ENCODE measurements at regions not wholly inside any gene's neighbourhood (a gene's known extent, or its start where the extent isn't known, plus 50 kb on each side); places are given as distances from the start of the nearest gene placed in this dataset.

GRCh38 chr16:87245511-87245910, 71.7 kb downstream of the C16orf95 start:
- Histone ChIP-seq H3K36me3 (ENCODE audit: low read depth) (no peaks in the 10 kb centered on the region), H3K9me2 (ENCODE audit: insufficient read depth) (no peaks in the 10 kb centered on the region), H3K4me3 (no peak overlapping the region), H3K4me2 (ENCODE audit: unreplicated experiment) (no peak overlapping the region), H3F3A (ENCODE audit: insufficient read depth) (no peaks in the 10 kb centered on the region), H3K9ac (no peak overlapping the region), H3K79me2 (ENCODE audit: insufficient read depth) (no peaks in the 10 kb centered on the region), H2AFZ (no peak overlapping the region), H3K27ac (no peak overlapping the region), H3K27me3 (replicated peaks; ENCODE audit: insufficient read depth) (peaks cover 13% of the 10 kb centered on the region; the same call in 1 of the 2 replicates), H4K20me1 (ENCODE audit: insufficient read depth) (no peaks in the 10 kb centered on the region), H3K4me1 (ENCODE audit: insufficient read depth) (no peaks in the 10 kb centered on the region; the same call in 1 of the 2 replicates), H3K9me3 (ENCODE audit: low read depth) (no peaks in the 10 kb centered on the region)
- WGBS, 2 experiments (ENCODE audit: low coverage in 1 of 2, low lambda C conversion rate in 2 of 2, missing lambda C conversion rate in 2 of 2): 72 to 74% methylated on average over 13 of the region's 13 CpGs
- DNase-seq: no peak
- in situ Hi-C loops (cut with MboI): no loop called here
- TF ChIP-seq EZH2 (IDR thresholded peaks at IDR 0.05; ENCODE audit: insufficient read depth, poor library complexity, severe bottlenecking) (no peak), EZH2phosphoT487 (IDR thresholded peaks at IDR 0.05; ENCODE audit: insufficient read depth, low read depth) (no peak)

DNA sequence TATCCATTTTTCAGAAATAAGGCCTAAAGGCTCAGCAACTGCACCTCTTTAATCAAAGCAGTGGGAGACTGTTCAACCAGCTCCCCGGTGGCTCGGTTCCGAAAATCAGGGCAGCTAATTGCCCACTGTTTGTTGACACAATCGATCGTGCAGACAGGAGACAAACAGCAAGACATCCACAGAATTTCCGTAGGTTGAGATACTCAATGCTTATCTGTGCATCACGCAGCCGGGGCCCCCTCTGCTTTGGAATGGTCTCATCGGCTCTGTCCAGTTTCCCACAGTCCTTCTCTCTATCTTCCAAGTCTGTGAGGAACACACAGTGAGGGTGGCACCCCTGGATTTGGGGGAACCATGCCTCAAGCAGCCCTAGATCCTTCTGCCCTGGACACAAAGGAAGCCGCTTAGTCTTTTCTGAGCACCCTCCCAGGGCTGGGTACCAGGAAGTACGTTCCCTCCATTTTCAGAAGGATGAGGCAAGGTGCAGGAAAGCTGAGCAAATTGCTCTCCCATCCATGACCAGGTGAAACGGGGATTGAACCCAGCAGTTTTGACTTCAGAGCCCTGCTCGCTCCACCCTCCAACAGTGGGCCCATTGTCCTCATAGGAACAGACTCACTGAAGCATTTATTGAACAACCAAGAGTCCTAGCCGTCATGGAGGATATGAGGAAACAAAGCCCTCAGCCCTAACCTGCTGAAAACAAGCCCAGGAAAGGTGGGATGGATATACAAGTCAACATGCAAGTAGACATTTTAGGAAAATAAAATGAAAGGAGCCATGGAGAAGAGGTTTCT, 70.7 kb downstream of the C16orf95 start:
- no peak for TF ChIP-seq EZH2 (IDR thresholded peaks at IDR 0.05; ENCODE audit: insufficient read depth, poor library complexity, severe bottlenecking)
- no peak for TF ChIP-seq EZH2phosphoT487 (IDR thresholded peaks at IDR 0.05; ENCODE audit: insufficient read depth, low read depth)
- Histone ChIP-seq H3K27me3 (replicated peaks; ENCODE audit: insufficient read depth) (peaks cover 10% of the 10 kb centered on the region; the same call in 1 of the 2 replicates), H3F3A (ENCODE audit: insufficient read depth) (no peaks in the 10 kb centered on the region), H3K9me2 (ENCODE audit: insufficient read depth) (no peaks in the 10 kb centered on the region), H3K27ac (no peak overlapping the region), H3K4me1 (ENCODE audit: insufficient read depth) (no peaks in the 10 kb centered on the region), H3K79me2 (ENCODE audit: insufficient read depth) (no peaks in the 10 kb centered on the region), H3K4me2 (ENCODE audit: unreplicated experiment) (no peak overlapping the region), H3K36me3 (ENCODE audit: low read depth) (no peaks in the 10 kb centered on the region), H2AFZ (no peak overlapping the region), H3K4me3 (no peak overlapping the region), H3K9ac (no peak overlapping the region), H3K9me3 (ENCODE audit: low read depth) (no peaks in the 10 kb centered on the region), H4K20me1 (ENCODE audit: insufficient read depth) (no peaks in the 10 kb centered on the region)
- in situ Hi-C loops (cut with MboI): no loop called here
- WGBS, 2 experiments (ENCODE audit: low coverage in 1 of 2, low lambda C conversion rate in 2 of 2, missing lambda C conversion rate in 2 of 2): 82 to 87% methylated on average over 14 of the region's 14 CpGs
- no peak for DNase-seq

GRCh38 chr16:87248714-87249113, 68.5 kb downstream of the C16orf95 start:
- Histone ChIP-seq H3K9me2 (ENCODE audit: insufficient read depth) (no peaks in the 10 kb centered on the region), H3K4me3 (no peak overlapping the region), H3K9me3 (ENCODE audit: low read depth) (no peaks in the 10 kb centered on the region), H3K9ac (no peak overlapping the region), H3K36me3 (ENCODE audit: low read depth) (no peaks in the 10 kb centered on the region), H3K79me2 (ENCODE audit: insufficient read depth) (no peaks in the 10 kb centered on the region), H3K4me2 (ENCODE audit: unreplicated experiment) (no peak overlapping the region), H2AFZ (no peak overlapping the region), H3K27ac (no peak overlapping the region), H3F3A (ENCODE audit: insufficient read depth) (no peaks in the 10 kb centered on the region), H4K20me1 (ENCODE audit: insufficient read depth) (no peaks in the 10 kb centered on the region), H3K4me1 (ENCODE audit: insufficient read depth) (no peaks in the 10 kb centered on the region), H3K27me3 (replicated peaks; ENCODE audit: insufficient read depth) (peaks cover 9% of the 10 kb centered on the region; the same call in 1 of the 2 replicates)
- WGBS, 2 experiments (ENCODE audit: low coverage in 1 of 2, low lambda C conversion rate in 2 of 2, missing lambda C conversion rate in 2 of 2): 90 to 92% methylated on average over 3 of the region's 3 CpGs
- TF ChIP-seq EZH2phosphoT487 (IDR thresholded peaks at IDR 0.05; ENCODE audit: insufficient read depth, low read depth): no peak
- no peak for TF ChIP-seq EZH2 (IDR thresholded peaks at IDR 0.05; ENCODE audit: insufficient read depth, poor library complexity, severe bottlenecking)
- in situ Hi-C loops (cut with MboI): no loop called here
- DNase-seq: no peak

- no peak for TF ChIP-seq EZH2phosphoT487 (IDR thresholded peaks at IDR 0.05; ENCODE audit: insufficient read depth, low read depth)
- TF ChIP-seq EZH2 (IDR thresholded peaks at IDR 0.05; ENCODE audit: insufficient read depth, poor library complexity, severe bottlenecking): no peak
These were observed 67.8 kb downstream of the C16orf95 start for GRCh38 chr16:87249425-87249824.

More at GRCh38 chr16:87249425-87249824, 67.8 kb downstream of the C16orf95 start:
- DNase-seq: no peak
- in situ Hi-C loops (cut with MboI): no loop called here
- H3K9ac ChIP-seq: no peak overlapping the region
- no peaks in the 10 kb centered on the region for H3K4me1 ChIP-seq (ENCODE audit: insufficient read depth)
- H3K4me3 ChIP-seq: no peak overlapping the region
- WGBS, 2 experiments (ENCODE audit: low coverage in 1 of 2, low lambda C conversion rate in 2 of 2, missing lambda C conversion rate in 2 of 2): 83 to 88% methylated on average over 10 of the region's 10 CpGs
- H3K9me3 ChIP-seq (ENCODE audit: low read depth): no peaks in the 10 kb centered on the region
- peaks cover 7% of the 10 kb centered on the region; the same call in 1 of the 2 replicates for H3K27me3 ChIP-seq (replicated peaks; ENCODE audit: insufficient read depth)
- H3K79me2 ChIP-seq (ENCODE audit: insufficient read depth): no peaks in the 10 kb centered on the region
- H3K36me3 ChIP-seq (ENCODE audit: low read depth): no peaks in the 10 kb centered on the region
- H3K4me2 ChIP-seq (ENCODE audit: unreplicated experiment): no peak overlapping the region
- H4K20me1 ChIP-seq (ENCODE audit: insufficient read depth): no peaks in the 10 kb centered on the region
- H2AFZ ChIP-seq: no peak overlapping the region
- no peaks in the 10 kb centered on the region for H3K9me2 ChIP-seq (ENCODE audit: insufficient read depth)
- no peaks in the 10 kb centered on the region for H3F3A ChIP-seq (ENCODE audit: insufficient read depth)
- no peak overlapping the region for H3K27ac ChIP-seq

All from GM23248 (cell line).